ENCODE measurements at regions not wholly inside any gene's neighbourhood (a gene's known extent, or its start where the extent isn't known, plus 50 kb on each side); places are given as distances from the start of the nearest gene placed in this dataset.
A peak's percentile ranks its signal among the peaks of the same experiment; 100 is the strongest.
"Not testable (repeated sequence)": the region's sequence is repeated elsewhere in the genome, so short reads cannot be mapped to it uniquely, and the experiment has no call there.

- intact Hi-C loops (cut with micrococcal nuclease) = no loop called here
- ATAC-seq (peak; percentile 79), DNase-seq (no peak)
Observed at GRCh38 chr22:33221568-33221967, 163.4 kb upstream of the SYN3 start.

DNA sequence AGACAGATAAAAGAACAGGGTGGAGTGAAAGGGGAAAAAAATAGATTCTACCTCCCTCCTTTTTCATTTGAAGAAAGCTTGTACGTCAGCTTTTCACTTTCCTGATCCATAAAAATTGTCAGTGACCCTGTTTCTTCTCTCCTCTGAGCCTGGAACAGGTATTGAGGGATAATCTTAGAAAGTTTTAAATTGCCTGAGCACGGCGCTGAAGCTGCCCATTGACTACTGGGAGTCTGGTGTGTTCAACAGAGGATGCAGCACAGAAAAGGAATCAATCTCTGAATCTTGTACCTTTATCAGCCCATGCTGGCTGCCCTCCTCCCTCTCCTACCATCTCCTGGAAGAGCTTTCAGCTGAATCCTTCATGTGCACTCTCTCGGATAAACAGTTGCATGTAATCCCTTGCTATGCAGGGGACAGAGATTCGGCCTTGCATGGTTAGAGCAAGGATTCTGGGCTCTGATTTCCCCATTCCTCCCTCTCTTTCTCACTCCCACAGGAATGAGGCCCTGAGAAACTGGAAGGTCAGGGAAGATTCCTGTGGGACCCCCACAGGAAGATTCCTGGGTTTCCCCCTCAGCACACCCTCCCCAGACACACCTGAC, 162.4 kb upstream of the SYN3 start:
- intact Hi-C loops (cut with micrococcal nuclease) = no loop called here

DNA sequence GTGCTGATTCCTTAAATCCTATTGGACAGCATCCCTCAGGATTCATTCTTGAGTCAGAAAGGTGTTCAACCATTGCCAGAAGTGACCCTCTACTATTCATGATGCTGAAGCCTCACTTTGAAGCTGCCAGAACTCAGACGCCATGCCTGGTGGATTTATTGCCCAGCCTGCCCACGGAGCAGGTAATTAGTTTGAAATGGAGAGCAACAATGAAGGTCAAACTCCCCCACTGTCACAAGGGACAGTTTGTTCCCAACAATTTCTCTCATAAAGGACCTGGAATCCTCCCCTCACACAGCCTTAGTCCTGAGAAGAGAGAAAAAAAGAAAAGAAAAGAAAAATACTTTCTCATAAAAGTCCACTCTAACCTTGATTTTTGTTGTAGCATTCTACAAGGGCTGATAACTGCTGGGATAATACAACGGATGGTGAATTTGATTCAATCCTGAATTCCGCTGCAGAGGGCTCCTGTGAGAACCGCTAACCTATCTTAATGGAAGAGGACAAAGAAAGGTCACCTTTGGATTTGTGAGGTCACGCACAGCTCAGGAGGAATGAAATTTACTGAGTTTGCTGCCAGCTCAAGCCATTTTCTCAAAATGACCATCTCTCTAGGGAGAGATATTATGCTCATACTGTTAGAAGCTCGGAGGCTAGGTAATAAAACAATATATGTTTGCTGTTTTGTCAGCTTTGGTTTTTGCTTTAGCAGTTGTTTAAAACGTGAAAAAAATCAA, 161.6 kb upstream of the SYN3 start:
- no peak for ATAC-seq
- intact Hi-C loops (cut with micrococcal nuclease) = no loop called here
- no peak for DNase-seq

More for the DNA sequence above, 162.4 kb upstream of the SYN3 start:
- DNase-seq (no peak), ATAC-seq (no peak)

- intact Hi-C loops (cut with micrococcal nuclease) = no loop called here
- ATAC-seq = no peak
Observed at GRCh38 chr22:33213383-33214075, 155.3 kb upstream of the SYN3 start.

GRCh38 chr22:33209930-33210784, 152.0 kb upstream of the SYN3 start:
- DNase-seq (no peak), ATAC-seq (peak; percentile 68)
- intact Hi-C loops (cut with micrococcal nuclease) = no loop called here

More at GRCh38 chr22:33213383-33214075, 155.3 kb upstream of the SYN3 start:
- no peak for DNase-seq

GRCh38 chr22:33204408-33204807, 146.2 kb upstream of the SYN3 start:
- ATAC-seq (no peak), DNase-seq (no peak)
- intact Hi-C loops (cut with micrococcal nuclease) = loop anchor here (5.0 kb wide), 1 partner anchor 182 kb away; no protein-coding TSS in a partner anchor

DNA sequence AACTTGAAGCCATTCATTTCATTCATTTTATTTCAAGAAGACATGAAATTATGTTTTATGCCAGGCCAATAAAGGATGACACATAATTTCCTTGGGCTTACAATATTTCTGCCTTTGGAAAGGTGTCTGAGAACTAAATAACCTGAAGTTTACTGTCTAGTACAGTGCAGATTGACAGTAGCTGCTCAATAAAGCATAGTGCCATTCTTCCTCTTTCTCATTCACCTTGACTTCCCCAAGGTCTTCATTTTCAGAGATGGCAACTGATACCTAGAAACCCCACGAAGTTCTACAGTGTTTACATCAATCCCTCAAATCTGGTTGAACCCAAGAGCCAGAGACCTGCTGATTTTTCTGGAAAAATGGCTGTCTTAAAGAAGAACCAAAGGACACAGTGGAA, 144.3 kb upstream of the SYN3 start:
- intact Hi-C loops (cut with micrococcal nuclease) = loop anchor here (5.0 kb wide), 1 partner anchor 180 kb away; no protein-coding TSS in a partner anchor
- no peak for DNase-seq
- ATAC-seq = no peak

DNA sequence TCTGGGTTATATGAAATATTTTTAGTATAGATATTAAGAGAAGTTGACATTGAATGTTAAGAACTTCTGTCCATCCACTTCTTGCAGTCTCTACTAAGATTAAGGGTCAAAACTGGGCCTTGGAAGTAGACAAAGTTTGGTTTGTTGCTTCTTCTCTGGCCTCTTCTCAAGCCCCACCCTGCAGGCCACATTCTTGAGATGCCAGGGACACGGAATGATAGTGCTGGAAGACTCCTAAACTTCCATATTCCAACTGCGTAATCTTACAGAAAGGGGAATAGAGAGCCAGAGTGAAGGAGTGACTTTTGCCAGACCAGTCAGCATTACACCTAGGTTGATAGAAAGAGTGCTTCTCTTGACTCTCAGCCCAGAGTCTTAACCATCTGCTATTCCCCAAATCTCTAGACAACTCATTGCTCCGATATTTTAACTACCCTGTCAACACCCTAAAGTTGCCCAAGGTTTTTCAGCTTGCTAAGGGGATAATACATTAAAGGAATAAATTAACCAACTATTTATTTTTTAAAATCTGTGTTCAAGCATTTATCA, 136.4 kb upstream of the SYN3 start:
- intact Hi-C loops (cut with micrococcal nuclease) = no loop called here
- ATAC-seq = no peak

GRCh38 chr22:33192156-33192555, 134.0 kb upstream of the SYN3 start:
- ATAC-seq (no peak), DNase-seq (no peak)
- intact Hi-C loops (cut with micrococcal nuclease) = no loop called here

More for the DNA sequence above, 136.4 kb upstream of the SYN3 start:
- DNase-seq = no peak

DNA sequence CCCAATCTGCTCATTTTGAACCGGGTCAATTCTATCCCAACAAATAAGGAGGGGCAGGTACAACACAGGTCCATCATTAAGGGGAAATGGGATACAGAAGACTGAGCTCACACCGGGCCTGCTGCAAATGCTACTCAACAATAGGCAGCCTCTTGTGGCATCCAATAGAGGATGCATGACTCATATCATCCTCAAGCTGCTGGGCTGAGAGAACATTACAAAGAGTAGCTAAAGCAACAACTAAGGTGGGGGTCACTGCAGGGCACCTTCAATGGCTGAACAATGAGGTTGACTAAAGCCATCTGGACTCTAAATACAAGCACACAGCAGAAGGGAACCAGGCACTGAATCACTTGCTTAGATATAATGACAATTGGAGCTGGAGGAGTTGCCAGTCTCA, 130.1 kb upstream of the SYN3 start:
- intact Hi-C loops (cut with micrococcal nuclease) = no loop called here
- ATAC-seq (no peak), DNase-seq (no peak)

GRCh38 chr22:33186816-33187215, 128.6 kb upstream of the SYN3 start:
- intact Hi-C loops (cut with micrococcal nuclease) = no loop called here
- DNase-seq = no peak
- no peak for ATAC-seq

GRCh38 chr22:33180356-33180755, 122.2 kb upstream of the SYN3 start:
- ATAC-seq (no peak), DNase-seq (no peak)
- intact Hi-C loops (cut with micrococcal nuclease) = no loop called here

- intact Hi-C loops (cut with micrococcal nuclease) = no loop called here
- ATAC-seq (no peak), DNase-seq (no peak)
Observed at GRCh38 chr22:33167998-33168790, 110.0 kb upstream of the SYN3 start.

DNA sequence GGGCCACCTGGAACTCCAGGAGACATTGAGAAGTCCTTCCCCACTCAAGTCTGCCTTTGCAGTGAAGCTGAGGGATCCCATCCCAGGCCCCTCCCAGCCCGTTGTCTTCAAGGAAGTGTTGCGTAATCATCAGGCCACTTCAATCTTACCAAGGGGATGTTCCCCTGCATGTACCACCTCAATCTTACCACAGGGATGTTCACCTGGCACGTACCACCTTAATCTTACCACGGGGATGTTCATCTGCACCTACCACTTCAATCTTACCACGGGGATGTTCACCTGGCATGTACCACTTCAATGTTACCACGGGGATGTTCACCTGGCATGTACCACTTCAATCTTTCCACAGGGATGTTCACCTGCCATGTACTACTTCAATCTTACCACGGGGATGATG, 108.0 kb upstream of the SYN3 start:
- DNase-seq = no peak
- ATAC-seq = no peak

DNA sequence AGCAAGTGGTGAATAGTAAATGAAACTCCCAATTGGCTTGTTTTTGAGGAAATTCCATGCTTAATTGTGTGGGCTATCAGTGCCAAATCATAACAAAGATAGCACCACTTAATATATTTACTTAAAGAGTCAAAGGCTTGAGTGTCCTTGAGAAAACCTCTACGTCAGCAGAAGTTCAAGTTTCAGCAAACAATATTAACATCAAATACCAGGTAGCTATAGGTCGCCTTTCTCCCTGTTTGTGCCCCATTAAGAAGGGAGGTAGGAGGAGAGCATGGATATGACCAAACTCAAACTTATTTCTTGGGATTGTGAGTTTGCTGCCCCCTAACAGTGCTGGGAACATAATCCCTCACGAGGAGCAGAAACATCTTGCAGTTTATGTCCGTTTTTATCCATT, 105.6 kb upstream of the SYN3 start:
- DNase-seq (no peak), ATAC-seq (no peak)
- intact Hi-C loops (cut with micrococcal nuclease) = no loop called here

More for the DNA sequence above, 108.0 kb upstream of the SYN3 start:
- intact Hi-C loops (cut with micrococcal nuclease) = no loop called here

- DNase-seq (no peak), ATAC-seq (no peak)
- intact Hi-C loops (cut with micrococcal nuclease) = no loop called here
Observed at GRCh38 chr22:33162196-33162595, 104.0 kb upstream of the SYN3 start.

DNA sequence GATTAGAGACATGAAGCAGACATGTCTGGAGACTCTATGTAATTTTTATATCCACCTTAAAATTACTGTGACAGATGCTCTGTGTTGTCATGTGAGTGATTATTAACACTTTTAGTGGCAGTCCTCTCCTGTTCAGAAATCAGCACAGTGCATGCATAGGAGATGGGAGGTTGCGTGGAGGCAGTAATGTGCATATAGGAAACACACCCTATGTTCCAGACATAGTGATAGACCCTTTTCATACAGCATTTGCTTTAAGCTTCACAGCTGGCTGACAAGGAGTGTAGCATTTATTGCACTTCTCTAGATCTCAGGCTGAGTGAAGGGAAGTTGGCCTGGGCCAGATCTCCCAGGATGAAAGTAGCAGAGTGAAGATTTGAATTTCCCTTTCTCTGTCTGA, 102.3 kb upstream of the SYN3 start:
- ATAC-seq (no peak), DNase-seq (no peak)
- intact Hi-C loops (cut with micrococcal nuclease) = no loop called here

GRCh38 chr22:33154967-33155366, 96.8 kb upstream of the SYN3 start:
- DNase-seq; intact Hi-C loops (cut with micrococcal nuclease); ATAC-seq: not testable (repeated sequence)
